OCI-LY1 (cell line): ENCODE measurements at regions not wholly inside any gene's neighbourhood (a gene's known extent, or its start where the extent isn't known, plus 50 kb on each side); places are given as distances from the start of the nearest gene placed in this dataset.

Source experiments
- H2AFZ ChIP-seq: fragments of 200-600 bp; sonication (generic), shearing (Covaris generic); 2 replicates; pipeline ENCODE4 v1.6.0; 2014; ENCODE audit warnings: antibody characterized with exemption, mild to moderate bottlenecking, low read length
- H3F3A ChIP-seq: fragments of 200-600 bp; sonication (generic), shearing (Covaris generic); 2 replicates; pipeline ENCODE4 v1.6.0; 2014; ENCODE audit warnings: mild to moderate bottlenecking, antibody characterized with exemption, low read length, moderate library complexity; ENCODE audit not compliant: insufficient read depth
- H3K27ac ChIP-seq: fragments of 200-600 bp; sonication (generic); 2 replicates; pipeline ENCODE4 v1.5.1; 2014; ENCODE audit warnings: low read length, mixed run types, mild to moderate bottlenecking, low read depth; ENCODE audit not compliant: poor library complexity, severe bottlenecking
- H3K27me3 ChIP-seq: fragments of 200-600 bp; sonication (generic); 2 replicates; pipeline ENCODE4 v1.6.0; 2014; ENCODE audit warnings: antibody characterized with exemption, mild to moderate bottlenecking, low read length, moderate library complexity; ENCODE audit not compliant: insufficient read depth
- H3K36me3 ChIP-seq: fragments of 200-600 bp; sonication (generic); 2 replicates; pipeline ENCODE4 v1.6.1; 2014; ENCODE audit warnings: mild to moderate bottlenecking, antibody characterized with exemption, low read length, moderate library complexity, mixed read lengths; ENCODE audit not compliant: insufficient read depth
- H3K4me1 ChIP-seq: fragments of 200-600 bp; sonication (generic); 2 replicates; pipeline ENCODE4 v1.5.1; 2014; ENCODE audit warnings: mild to moderate bottlenecking, low read length, moderate library complexity; ENCODE audit not compliant: insufficient read depth, severe bottlenecking
- H3K4me2 ChIP-seq: fragments of 200-600 bp; sonication (generic), shearing (Covaris generic); 2 replicates; pipeline ENCODE4 v1.6.1; 2014; ENCODE audit warnings: low read length
- H3K4me3 ChIP-seq: fragments of 200-600 bp; sonication (generic); 2 replicates; pipeline ENCODE4 v1.5.1; 2014; ENCODE audit warnings: low read length, low read depth, mild to moderate bottlenecking, mixed read lengths; ENCODE audit not compliant: poor library complexity, severe bottlenecking
- H3K79me2 ChIP-seq: fragments of 200-600 bp; shearing (Covaris generic); 2 replicates; pipeline ENCODE4 v1.6.1; 2016; ENCODE audit warnings: mixed run types, low read length, mixed read lengths; ENCODE audit not compliant: insufficient read depth
- H3K9ac ChIP-seq: fragments of 200-600 bp; sonication (generic), shearing (Covaris generic); 2 replicates; pipeline ENCODE4 v1.6.1; 2014; ENCODE audit warnings: mild to moderate bottlenecking, low read length, mixed read lengths
- H3K9me2 ChIP-seq: fragments of 200-600 bp; sonication (generic), shearing (Covaris generic); 2 replicates; pipeline ENCODE4 v1.6.1; 2014; ENCODE audit warnings: low read depth, mild to moderate bottlenecking, low read length, mixed read lengths
- H3K9me3 ChIP-seq: fragments of 200-600 bp; shearing (Covaris generic); 2 replicates; pipeline ENCODE4 v1.6.1; 2014; ENCODE audit warnings: low read length, mixed read lengths
- H4K20me1 ChIP-seq: fragments of 200-600 bp; sonication (generic), shearing (Covaris generic); 2 replicates; pipeline ENCODE4 v1.6.0; 2016; ENCODE audit warnings: mild to moderate bottlenecking, low read length; ENCODE audit not compliant: insufficient read depth
- CTCF ChIP-seq: fragments of 200-600 bp; sonication (generic), shearing (Covaris generic); IDR thresholded peaks from 2 replicates; pipeline ENCODE4 v1.5.1; 2017; ENCODE audit warnings: mild to moderate bottlenecking, antibody characterized with exemption, low read length, moderate library complexity, mixed read lengths
- EZH2 ChIP-seq: fragments of 200-600 bp; sonication (generic), shearing (Covaris generic); IDR thresholded peaks from 2 replicates; pipeline ENCODE4 v1.8.0; 2017; ENCODE audit warnings: borderline replicate concordance, mixed run types, mild to moderate bottlenecking, antibody characterized with exemption, low read length, moderate library complexity, mixed read lengths

GRCh38 chr13:109840201-109840892 lies 54.0 kb upstream of the IRS2 start:
- TF ChIP-seq EZH2 (no peak), CTCF (no peak)
- H3K9me2 ChIP-seq, result no peaks in the 10 kb centered on the region
- no peak overlapping the region for H3K27ac ChIP-seq
- no peak overlapping the region for H3K4me2 ChIP-seq
- no peak overlapping the region for H2AFZ ChIP-seq
- H3K9ac ChIP-seq, result no peak overlapping the region
- no peak overlapping the region for H3K4me3 ChIP-seq
- no peaks in the 10 kb centered on the region for H3K36me3 ChIP-seq
- H4K20me1 ChIP-seq, result no peaks in the 10 kb centered on the region
- H3K27me3 ChIP-seq, result no peaks in the 10 kb centered on the region; the same call in 1 of the 2 replicates
- H3F3A ChIP-seq, result no peaks in the 10 kb centered on the region
- H3K4me1 ChIP-seq, result no peaks in the 10 kb centered on the region
- H3K9me3 ChIP-seq, result no peaks in the 10 kb centered on the region
- no peaks in the 10 kb centered on the region for H3K79me2 ChIP-seq

GRCh38 chr13:109836629-109837607 lies 50.5 kb upstream of the IRS2 start:
- no peak for TF ChIP-seq EZH2
- TF ChIP-seq CTCF, result no peak
- Histone ChIP-seq H3K79me2 (no peaks in the 10 kb centered on the region), H3K9me3 (no peaks in the 10 kb centered on the region), H3K4me3 (no peak overlapping the region), H2AFZ (no peak overlapping the region), H3K4me2 (no peak overlapping the region), H3K27me3 (no peaks in the 10 kb centered on the region), H3K9ac (no peak overlapping the region), H3K4me1 (no peaks in the 10 kb centered on the region), H3K27ac (no peak overlapping the region), H4K20me1 (no peaks in the 10 kb centered on the region), H3F3A (no peaks in the 10 kb centered on the region), H3K36me3 (no peaks in the 10 kb centered on the region), H3K9me2 (no peaks in the 10 kb centered on the region)
